NCI-H2081 treated with DMSO at 0.1 percent for 48 hours (cell line): ENCODE measurements at regions not wholly inside any gene's neighbourhood (a gene's known extent, or its start where the extent isn't known, plus 50 kb on each side); places are given as distances from the start of the nearest gene placed in this dataset.
A peak's percentile ranks its signal among the peaks of the same experiment; 100 is the strongest.

Source experiments
- DNase-seq: peaks from one replicate; lab custom pipeline; 2025; lab: John Stamatoyannopoulos, UW

- DNase-seq = no peak
Measured at GRCh38 chr18:33517950-33518349, 60.1 kb upstream of the ASXL3 start.

DNA sequence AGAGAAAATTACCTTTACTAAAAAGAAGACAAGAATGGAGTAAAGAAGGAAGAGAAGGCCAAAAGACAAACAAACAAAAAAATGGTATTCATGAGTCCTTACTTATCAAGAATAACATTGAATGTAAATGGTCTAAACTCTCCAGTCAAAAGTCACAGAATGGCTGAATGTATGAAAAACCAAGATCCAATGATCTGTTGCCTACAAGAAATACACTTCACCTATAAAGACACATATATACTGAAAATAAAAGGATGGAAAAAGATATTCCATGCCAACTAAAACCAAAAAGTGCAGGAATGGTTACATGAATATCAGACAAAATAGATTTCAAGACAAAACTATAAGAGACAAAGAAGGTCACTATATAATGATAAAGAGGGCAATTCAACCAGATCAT lies 65.0 kb upstream of the ASXL3 start:
- DNase-seq = no peak

DNA sequence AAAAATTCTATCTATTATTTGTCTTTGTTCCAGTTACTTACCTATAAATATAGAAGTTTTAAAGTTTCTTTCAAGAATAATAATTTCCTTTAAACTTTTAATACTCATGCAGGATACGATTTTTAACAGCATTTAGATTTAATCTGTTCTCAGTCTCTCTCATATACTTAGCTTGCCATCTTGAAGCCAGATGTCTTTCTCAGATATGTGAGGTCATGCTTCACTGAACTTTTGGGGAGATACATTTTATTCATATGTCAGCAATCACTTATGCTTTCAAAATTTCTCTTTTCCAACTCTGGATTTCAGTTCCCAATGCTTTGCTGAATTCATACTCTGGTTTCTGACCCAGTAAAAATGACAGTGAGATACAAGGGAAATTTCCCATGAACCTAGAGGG lies 66.5 kb upstream of the CCDC178 start:
- DNase-seq = no peak

GRCh38 chr18:33505798-33506197 lies 65.3 kb upstream of the CCDC178 start:
- DNase-seq = no peak

- DNase-seq = no peak
Measured at GRCh38 chr18:33505297-33505696, 64.8 kb upstream of the CCDC178 start.

DNA sequence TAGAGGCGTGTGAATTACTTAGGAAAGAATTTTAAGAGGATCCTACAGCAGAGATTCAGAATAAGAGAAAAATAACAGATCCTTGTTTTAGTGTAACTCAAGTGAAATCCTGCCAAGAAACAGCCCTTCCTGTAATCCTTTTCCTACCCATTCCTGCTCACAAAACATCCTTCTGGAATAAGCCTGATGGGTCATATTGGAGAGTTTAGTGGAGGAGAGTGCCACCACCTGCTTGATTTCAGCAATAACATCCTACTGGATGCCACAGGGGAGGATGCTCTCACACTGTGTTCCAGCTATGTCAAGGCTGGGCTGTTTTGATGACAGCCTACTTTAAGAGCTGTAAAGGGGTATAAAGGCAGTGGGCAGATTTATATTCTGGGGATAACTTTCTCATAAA lies 54.8 kb upstream of the CCDC178 start:
- peak; percentile 31 for DNase-seq
